HepG2 (cell line): ENCODE measurements at regions not wholly inside any gene's neighbourhood (a gene's known extent, or its start where the extent isn't known, plus 50 kb on each side); places are given as distances from the start of the nearest gene placed in this dataset.

Experiments used
- ATAC-seq: fragments of 200-7000 bp; cut with Tn5 transposase; 3 replicates; pipeline ENCODE4 v1.9.1; 2020; ENCODE audit warnings: mild to moderate bottlenecking, moderate library complexity
- BruUV-seq: library from RNA; stranded (reverse); fragments of 400-500 nt; replicated peaks from 2 replicates; lab custom pipeline; 2021; lab: Mats Ljungman, UMichigan
- CTCF ChIA-PET: fragments of 300-600 bp; formaldehyde crosslinking; extraction: SDS; loops from one replicate; lab custom pipeline; 2021; ENCODE audit warnings: low total read pairs, inconsistent platforms, low intra/inter-chr PET ratio; lab: Yijun Ruan, JAX
- POLR2A ChIA-PET: fragments of 350-600 bp; sonication (Branson Sonifier 250); formaldehyde crosslinking; loops from one replicate; lab custom pipeline; 2020; ENCODE audit warnings: antibody characterized with exemption, inconsistent platforms; lab: Yijun Ruan, JAX
- DNase-seq: peaks from one replicate; pipeline ENCODE4 v3.0.0-alpha.2; 2015; ENCODE audit warnings: low spot score
- FAIRE-seq: peaks from 3 replicates; lab custom pipeline; 2011; peaks lifted over from hg19 to GRCh38; lab: Jason Lieb, UNC
- H2AFZ ChIP-seq: one replicate; pipeline ENCODE4 v1.6.1; 2011; ENCODE audit warnings: low read length, inconsistent platforms
- H3K27ac ChIP-seq: fragments of 300-600 bp; 3 replicates; pipeline ENCODE4 v1.8.0; 2011; ENCODE audit warnings: mixed run types, mild to moderate bottlenecking, mixed read lengths, low read length, inconsistent platforms; ENCODE audit not compliant: insufficient read depth; ENCODE audit errors: extremely low read length
- H3K27me3 ChIP-seq, 2 experiments: fragments of 200-600 bp in 1 of 2; 2 replicates in 1 of 2; 3 replicates in 1 of 2; pipeline versions ENCODE4 v1.6.0 to v1.8.0; 2011; ENCODE audit warnings: low read length in 2 of 2, mild to moderate bottlenecking in 2 of 2, moderate library complexity in 2 of 2, inconsistent platforms in 1 of 2; ENCODE audit not compliant: insufficient read depth in 2 of 2, control insufficient read depth in 1 of 2
- H3K36me3 ChIP-seq, 2 experiments: fragments of 200-600 bp in 1 of 2; replicated peaks in 1 of 2; 2 replicates in 1 of 2; 3 replicates in 1 of 2; pipeline versions ENCODE4 v1.5.1 to v1.8.0; 2011; ENCODE audit warnings: low read length in 2 of 2, inconsistent platforms in 1 of 2; ENCODE audit not compliant: insufficient read depth in 2 of 2, control insufficient read depth in 1 of 2
- H3K4me1 ChIP-seq: 2 replicates; pipeline ENCODE4 v1.5.1; 2012; ENCODE audit warnings: low read length, inconsistent platforms; ENCODE audit not compliant: insufficient read depth
- H3K4me2 ChIP-seq: 2 replicates; pipeline ENCODE4 v1.6.0; 2011; ENCODE audit warnings: low read depth, low read length, inconsistent platforms
- H3K4me3 ChIP-seq, 3 experiments: fragments of 200-600 bp in 1 of 3; sonication (generic), shearing (Covaris generic) in 1 of 3; replicated peaks in 1 of 3; 2 replicates each; pipeline ENCODE4 v1.5.1; 2011 to 2016; ENCODE audit warnings: low read length in 3 of 3, inconsistent platforms in 2 of 3, low read depth in 2 of 3, mild to moderate bottlenecking in 2 of 3, control low read depth in 1 of 3, mixed read lengths in 1 of 3; ENCODE audit not compliant: insufficient read depth in 1 of 3
- H3K79me2 ChIP-seq: one replicate; pipeline ENCODE4 v1.6.1; 2011; ENCODE audit warnings: low read length, inconsistent platforms; ENCODE audit not compliant: insufficient read depth
- H3K9ac ChIP-seq: 2 replicates; pipeline ENCODE4 v1.6.0; 2011; ENCODE audit warnings: mild to moderate bottlenecking, low read depth, low read length, inconsistent platforms; ENCODE audit not compliant: insufficient read depth
- H3K9me3 ChIP-seq: 2 replicates; pipeline ENCODE4 v1.5.1; 2012; ENCODE audit warnings: mild to moderate bottlenecking, low read length
- H4K20me1 ChIP-seq: 2 replicates; pipeline ENCODE4 v1.6.0; 2011; ENCODE audit warnings: inconsistent platforms, mild to moderate bottlenecking, low read length, moderate library complexity; ENCODE audit not compliant: insufficient read depth
- EEA1 ChIP-seq: sonication (generic); formaldehyde crosslinking; IDR thresholded peaks from 2 replicates; pipeline ENCODE4 v1.5.1; 2020; ENCODE audit warnings: mild to moderate bottlenecking, missing genetic modification reagents, borderline replicate concordance
- ELF3 ChIP-seq: IDR thresholded peaks from 2 replicates; pipeline ENCODE4 v1.6.1; 2016; ENCODE audit warnings: missing genetic modification reagents, missing compliant biosample characterization
- GATA4 ChIP-seq: sonication (generic); IDR thresholded peaks from 2 replicates; pipeline ENCODE4 v1.6.1; 2016; ENCODE audit warnings: antibody characterized with exemption, low read depth, borderline replicate concordance
- RFX3 ChIP-seq: IDR thresholded peaks from 2 replicates; pipeline ENCODE4 v1.6.1; 2016; ENCODE audit warnings: missing biosample characterization, missing genetic modification reagents
- SCMH1 ChIP-seq: sonication (generic); formaldehyde crosslinking; IDR thresholded peaks from 2 replicates; pipeline ENCODE4 v1.9.0; 2021; ENCODE audit warnings: missing genetic modification reagents, mild to moderate bottlenecking, borderline replicate concordance
- ZNF331 ChIP-seq: sonication (generic); formaldehyde crosslinking; IDR thresholded peaks from 2 replicates; pipeline ENCODE4 v1.4.0; 2020; ENCODE audit warnings: missing genetic modification reagents
- ZNF33B ChIP-seq: sonication (generic); formaldehyde crosslinking; IDR thresholded peaks from 2 replicates; pipeline ENCODE4 v1.5.1; 2020; ENCODE audit warnings: mild to moderate bottlenecking, missing genetic modification reagents
- ZNF569 ChIP-seq: sonication (generic); formaldehyde crosslinking; IDR thresholded peaks from 2 replicates; pipeline ENCODE4 v1.5.0; 2020; ENCODE audit warnings: mild to moderate bottlenecking, missing genetic modification reagents, moderate library complexity, borderline replicate concordance
- ZNF589 ChIP-seq: sonication (generic); formaldehyde crosslinking; conservative IDR thresholded peaks from 2 replicates; pipeline ENCODE4 v1.8.0; 2022; ENCODE audit warnings: mild to moderate bottlenecking, moderate library complexity, missing genetic modification reagents
- ZNF792 ChIP-seq: IDR thresholded peaks from 2 replicates; pipeline ENCODE4 v1.6.1; 2016
- WGBS: methylation state at CpG from one replicate; pipeline ENCODE4 v1.1.6; 2017; ENCODE audit warnings: low lambda C conversion rate; 5-methylcytosine and 5-hydroxymethylcytosine counted together
- in situ Hi-C: cut with HindIII; loops from 2 replicates; pipeline ENCODE4 v1.10.0; 2017; ENCODE audit warnings: low pct_unique_long_range_greater_than_20kb; ENCODE audit not compliant: extremely low pct_ligation_motif_present
- intact Hi-C: fragments of 100-400 bp; cut with micrococcal nuclease; formaldehyde crosslinking; loops from one replicate; pipeline ENCODE4 v1.10.0; 2022; ENCODE audit not compliant: unreplicated experiment
- TF ChIP-seq, protein P1 (sequence below): sonication (generic); formaldehyde crosslinking; IDR thresholded peaks from 2 replicates; pipeline ENCODE4 v1.5.0; 2020; ENCODE audit warnings: missing genetic modification reagents
- TF ChIP-seq, protein P2 (sequence below): IDR thresholded peaks from 2 replicates; pipeline ENCODE4 v1.6.1; 2018; ENCODE audit warnings: missing genetic modification reagents

DNA sequence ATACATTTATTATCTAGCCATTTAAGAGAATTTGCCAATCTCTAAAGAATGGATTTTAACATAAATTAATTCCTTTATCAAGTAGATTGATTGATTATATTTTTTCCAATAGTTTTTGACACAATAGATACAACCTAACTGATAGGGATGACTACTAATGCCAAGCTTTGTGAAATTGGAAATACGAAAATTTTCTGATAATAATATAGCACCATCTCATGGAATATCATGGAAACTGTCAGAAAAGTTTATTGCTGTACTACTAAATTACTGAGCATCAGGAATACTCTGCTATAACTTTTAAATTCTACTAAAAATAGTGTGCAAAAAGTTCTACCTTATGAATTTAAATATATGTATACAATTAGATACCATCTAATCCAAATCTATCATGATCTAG is 101.8 kb upstream of the MAP2 start:
- Histone ChIP-seq H3K9ac (no peak overlapping the region), H2AFZ (no peak overlapping the region), H3K4me2 (no peak overlapping the region), H3K27ac (no peak overlapping the region), H3K27me3 (no peaks in the 10 kb centered on the region), H3K79me2 (no peaks in the 10 kb centered on the region), H3K9me3 (no peaks in the 10 kb centered on the region), H3K36me3 (no peaks in the 10 kb centered on the region), H3K4me3 (no peak overlapping the region), H4K20me1 (no peaks in the 10 kb centered on the region), H3K4me1 (no peaks in the 10 kb centered on the region)
- no peak for TF ChIP-seq ZNF331 (CRISPR knock-in tag)
- no peak for TF ChIP-seq RFX3 (CRISPR knock-in tag)
- TF ChIP-seq SCMH1 = no peak
- TF ChIP-seq ZNF33B (CRISPR knock-in tag) = no peak
- no peak for TF ChIP-seq GATA4
- TF ChIP-seq, protein P1, sequence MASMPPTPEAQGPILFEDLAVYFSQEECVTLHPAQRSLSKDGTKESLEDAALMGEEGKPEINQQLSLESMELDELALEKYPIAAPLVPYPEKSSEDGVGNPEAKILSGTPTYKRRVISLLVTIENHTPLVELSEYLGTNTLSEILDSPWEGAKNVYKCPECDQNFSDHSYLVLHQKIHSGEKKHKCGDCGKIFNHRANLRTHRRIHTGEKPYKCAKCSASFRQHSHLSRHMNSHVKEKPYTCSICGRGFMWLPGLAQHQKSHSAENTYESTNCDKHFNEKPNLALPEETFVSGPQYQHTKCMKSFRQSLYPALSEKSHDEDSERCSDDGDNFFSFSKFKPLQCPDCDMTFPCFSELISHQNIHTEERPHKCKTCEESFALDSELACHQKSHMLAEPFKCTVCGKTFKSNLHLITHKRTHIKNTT (CRISPR knock-in tag) = no peak
- no peak for TF ChIP-seq ZNF589 (CRISPR knock-in tag)
- TF ChIP-seq EEA1 = no peak
- TF ChIP-seq, protein P2, sequence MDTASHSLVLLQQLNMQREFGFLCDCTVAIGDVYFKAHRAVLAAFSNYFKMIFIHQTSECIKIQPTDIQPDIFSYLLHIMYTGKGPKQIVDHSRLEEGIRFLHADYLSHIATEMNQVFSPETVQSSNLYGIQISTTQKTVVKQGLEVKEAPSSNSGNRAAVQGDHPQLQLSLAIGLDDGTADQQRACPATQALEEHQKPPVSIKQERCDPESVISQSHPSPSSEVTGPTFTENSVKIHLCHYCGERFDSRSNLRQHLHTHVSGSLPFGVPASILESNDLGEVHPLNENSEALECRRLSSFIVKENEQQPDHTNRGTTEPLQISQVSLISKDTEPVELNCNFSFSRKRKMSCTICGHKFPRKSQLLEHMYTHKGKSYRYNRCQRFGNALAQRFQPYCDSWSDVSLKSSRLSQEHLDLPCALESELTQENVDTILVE (CRISPR knock-in tag) = no peak
- TF ChIP-seq ELF3 (CRISPR knock-in tag) = no peak
- TF ChIP-seq ZNF569 = no peak
- no peak for TF ChIP-seq ZNF792 (CRISPR knock-in tag)
- ATAC-seq = no peak
- no peak for DNase-seq
- no TSS peak for BruUV-seq
- in situ Hi-C loops = no loop called here
- ChIA-PET POLR2A (no interaction called here), CTCF (no interaction called here)
- FAIRE-seq = no peak
- intact Hi-C loops = loop anchor here (2.0 kb wide), 1 partner anchor 917 kb away; no protein-coding TSS in a partner anchor
- 0% methylated on average over 1 of the region's 1 CpG for WGBS
